Caco-2 (cell line): ENCODE measurements at regions not wholly inside any gene's neighbourhood (a gene's known extent, or its start where the extent isn't known, plus 50 kb on each side); places are given as distances from the start of the nearest gene placed in this dataset.
"Not testable (repeated sequence)": the region's sequence is repeated elsewhere in the genome, so short reads cannot be mapped to it uniquely, and the experiment has no call there.

ENCODE experiments used
- BruUV-seq: library from RNA; stranded (reverse); fragments of 400-500 nt; replicated peaks from 2 replicates; lab custom pipeline; 2021; lab: Mats Ljungman, UMichigan
- CTCF ChIA-PET: fragments of 300-600 bp; sonication (Branson Sonifier 250); formaldehyde crosslinking; loops from one replicate; lab custom pipeline; 2022; ENCODE audit warnings: antibody characterized with exemption; lab: Charles Lee
- POLR2A ChIA-PET: fragments of 300-600 bp; sonication (Branson Sonifier 250); formaldehyde crosslinking; loops from one replicate; lab custom pipeline; 2022; ENCODE audit warnings: antibody characterized with exemption; lab: Charles Lee
- DNase-seq, 2 experiments: peaks; one replicate each; pipeline versions ENCODE4 v3.0.0 to v3.0.0-alpha.2; 2020 to 2022
- H3K27me3 ChIP-seq: replicated peaks from 2 replicates; pipeline ENCODE4 v1.6.0; 2011; ENCODE audit warnings: low read length; ENCODE audit not compliant: control insufficient read depth, insufficient read depth
- H3K36me3 ChIP-seq: 2 replicates; pipeline ENCODE4 v1.5.1; 2011; ENCODE audit warnings: low read length; ENCODE audit not compliant: control insufficient read depth, insufficient read depth
- H3K4me1 ChIP-seq: fragments of 250-450 bp; sonication (Bioruptor Pico); 2 replicates; pipeline ENCODE4 v1.5.1; 2020; ENCODE audit warnings: mild to moderate bottlenecking
- H3K4me3 ChIP-seq: 2 replicates; pipeline ENCODE4 v1.5.1; 2011; ENCODE audit warnings: low read depth, mild to moderate bottlenecking, control low read depth, low read length
- H3K9me3 ChIP-seq: fragments of 250-450 bp; sonication (Bioruptor Pico); 2 replicates; pipeline ENCODE4 v1.5.1; 2020; ENCODE audit warnings: mild to moderate bottlenecking, moderate library complexity
- H3K27ac Mint-ChIP-seq: one replicate; pipeline ENCODE4 v1.8.0; 2022; ENCODE audit warnings: mixed read lengths; ENCODE audit not compliant: unreplicated experiment
- H3K27me3 Mint-ChIP-seq: one replicate; pipeline ENCODE4 v1.8.0; 2022; ENCODE audit warnings: mixed read lengths; ENCODE audit not compliant: insufficient read depth, unreplicated experiment
- H3K36me3 Mint-ChIP-seq: one replicate; pipeline ENCODE4 v1.8.0; 2022; ENCODE audit warnings: mild to moderate bottlenecking, mixed read lengths; ENCODE audit not compliant: insufficient read depth, unreplicated experiment
- H3K4me1 Mint-ChIP-seq: one replicate; pipeline ENCODE4 v1.8.0; 2022; ENCODE audit warnings: low read depth, mixed read lengths; ENCODE audit not compliant: unreplicated experiment
- H3K4me3 Mint-ChIP-seq: one replicate; pipeline ENCODE4 v1.8.0; 2022; ENCODE audit warnings: mild to moderate bottlenecking, moderate library complexity, mixed read lengths; ENCODE audit not compliant: unreplicated experiment
- H3K9me3 Mint-ChIP-seq: one replicate; pipeline ENCODE4 v1.8.0; 2022; ENCODE audit warnings: mixed read lengths; ENCODE audit not compliant: unreplicated experiment
- intact Hi-C: fragments of 100-400 bp; cut with micrococcal nuclease; formaldehyde crosslinking; loops from one replicate; pipeline ENCODE4 v1.10.0; 2022; ENCODE audit not compliant: unreplicated experiment
- TF ChIP-seq, protein P1 (sequence below), 2 experiments: fragments of 200-600 bp in 1 of 2; IDR thresholded peaks; 1 replicate in 1 of 2; 2 replicates in 1 of 2; pipeline versions ENCODE4 v1.5.1 to v1.8.0; 2011 to 2022; ENCODE audit warnings: antibody characterized with exemption in 1 of 2, control low read depth in 1 of 2, inconsistent platforms in 1 of 2, low read depth in 1 of 2, low read length in 1 of 2, mild to moderate bottlenecking in 1 of 2, moderate library complexity in 1 of 2; ENCODE audit not compliant: insufficient read depth in 1 of 2, severe bottlenecking in 1 of 2, unreplicated experiment in 1 of 2

GRCh38 chr2:144770616-144771230 is 250.8 kb upstream of the ZEB2 start:
- ChIA-PET CTCF (no interaction called here), POLR2A (no interaction called here)
- Histone ChIP-seq H3K4me1 (no peaks in the 10 kb centered on the region), H3K9me3 (no peaks in the 10 kb centered on the region), H3K27me3 (no peaks in the 10 kb centered on the region; the same call in 1 of the 2 replicates), H3K4me3 (no peak overlapping the region), H3K36me3 (no peaks in the 10 kb centered on the region)
- no peaks in the 10 kb centered on the region for H3K27me3 Mint-ChIP-seq
- TF ChIP-seq, protein P1, sequence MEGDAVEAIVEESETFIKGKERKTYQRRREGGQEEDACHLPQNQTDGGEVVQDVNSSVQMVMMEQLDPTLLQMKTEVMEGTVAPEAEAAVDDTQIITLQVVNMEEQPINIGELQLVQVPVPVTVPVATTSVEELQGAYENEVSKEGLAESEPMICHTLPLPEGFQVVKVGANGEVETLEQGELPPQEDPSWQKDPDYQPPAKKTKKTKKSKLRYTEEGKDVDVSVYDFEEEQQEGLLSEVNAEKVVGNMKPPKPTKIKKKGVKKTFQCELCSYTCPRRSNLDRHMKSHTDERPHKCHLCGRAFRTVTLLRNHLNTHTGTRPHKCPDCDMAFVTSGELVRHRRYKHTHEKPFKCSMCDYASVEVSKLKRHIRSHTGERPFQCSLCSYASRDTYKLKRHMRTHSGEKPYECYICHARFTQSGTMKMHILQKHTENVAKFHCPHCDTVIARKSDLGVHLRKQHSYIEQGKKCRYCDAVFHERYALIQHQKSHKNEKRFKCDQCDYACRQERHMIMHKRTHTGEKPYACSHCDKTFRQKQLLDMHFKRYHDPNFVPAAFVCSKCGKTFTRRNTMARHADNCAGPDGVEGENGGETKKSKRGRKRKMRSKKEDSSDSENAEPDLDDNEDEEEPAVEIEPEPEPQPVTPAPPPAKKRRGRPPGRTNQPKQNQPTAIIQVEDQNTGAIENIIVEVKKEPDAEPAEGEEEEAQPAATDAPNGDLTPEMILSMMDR (IDR thresholded peaks at IDR 0.05; ENCODE audit: insufficient read depth in 1 of 2, low read depth in 1 of 2, low read length in 1 of 2, severe bottlenecking in 1 of 2, unreplicated experiment in 1 of 2), result no peak
- H3K4me1 Mint-ChIP-seq, result no peaks in the 10 kb centered on the region
- intact Hi-C loops, result no loop called here
- DNase-seq, result no peak
- H3K36me3 Mint-ChIP-seq, result no peaks in the 10 kb centered on the region
- no TSS peak for BruUV-seq
- H3K9me3 Mint-ChIP-seq, result no peaks in the 10 kb centered on the region
- H3K4me3 Mint-ChIP-seq, result no peak overlapping the region
- no peak overlapping the region for H3K27ac Mint-ChIP-seq

- peaks cover 14% of the 10 kb centered on the region for H3K9me3 Mint-ChIP-seq
- DNase-seq, H3K4me1 Mint-ChIP-seq, H3K4me3 ChIP-seq, H3K4me1 ChIP-seq, BruUV-seq, H3K36me3 Mint-ChIP-seq, H3K27me3 Mint-ChIP-seq, intact Hi-C loops, POLR2A ChIA-PET, H3K36me3 ChIP-seq, H3K27me3 ChIP-seq, H3K4me3 Mint-ChIP-seq, H3K9me3 ChIP-seq, H3K27ac Mint-ChIP-seq, CTCF ChIA-PET: not testable (repeated sequence)
Observed at GRCh38 chr2:144760939-144761338, 241.0 kb upstream of the ZEB2 start.

DNA sequence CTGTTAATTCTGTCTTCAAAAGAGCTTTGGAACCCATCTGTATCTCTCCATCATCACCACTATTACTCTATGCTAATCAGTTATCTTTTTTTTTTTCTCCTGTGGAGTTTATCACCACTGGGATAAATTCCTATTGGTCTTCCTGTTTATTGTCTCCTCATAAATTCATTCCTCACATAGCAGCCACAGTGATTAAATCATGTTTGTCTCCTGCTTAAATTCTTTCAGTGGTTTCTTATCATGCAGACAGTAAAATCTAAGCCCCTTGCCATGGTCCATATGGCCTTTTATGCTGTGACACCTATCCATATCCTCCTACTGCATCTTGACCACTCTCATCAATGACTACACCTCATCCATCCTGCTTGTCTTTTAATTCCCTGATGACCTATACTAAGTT is 239.8 kb upstream of the ZEB2 start:
- no peaks in the 10 kb centered on the region for H3K36me3 Mint-ChIP-seq
- peaks cover 14% of the 10 kb centered on the region for H3K9me3 Mint-ChIP-seq
- no peaks in the 10 kb centered on the region for H3K36me3 ChIP-seq
- ChIA-PET POLR2A (no interaction called here), CTCF (no interaction called here)
- no peak overlapping the region for H3K4me3 Mint-ChIP-seq
- DNase-seq, result no peak
- no peaks in the 10 kb centered on the region for H3K4me1 ChIP-seq
- no peak overlapping the region for H3K27ac Mint-ChIP-seq
- TF ChIP-seq, protein P1 (IDR thresholded peaks at IDR 0.05; ENCODE audit: insufficient read depth in 1 of 2, low read depth in 1 of 2, low read length in 1 of 2, severe bottlenecking in 1 of 2, unreplicated experiment in 1 of 2), result no peak
- H3K27me3 ChIP-seq, result no peaks in the 10 kb centered on the region
- intact Hi-C loops, result no loop called here
- H3K4me1 Mint-ChIP-seq, result no peaks in the 10 kb centered on the region
- H3K27me3 Mint-ChIP-seq, result no peaks in the 10 kb centered on the region
- no TSS peak for BruUV-seq
- H3K9me3 ChIP-seq, result no peaks in the 10 kb centered on the region
- H3K4me3 ChIP-seq, result no peak overlapping the region

- H3K36me3 Mint-ChIP-seq, DNase-seq, POLR2A ChIA-PET, H3K9me3 ChIP-seq, CTCF ChIA-PET, H3K36me3 ChIP-seq, intact Hi-C loops, H3K27me3 Mint-ChIP-seq, H3K27ac Mint-ChIP-seq, BruUV-seq, H3K4me3 Mint-ChIP-seq, H3K4me3 ChIP-seq, H3K4me1 ChIP-seq, H3K4me1 Mint-ChIP-seq, H3K27me3 ChIP-seq: not testable (repeated sequence)
- H3K9me3 Mint-ChIP-seq, result peaks cover 14% of the 10 kb centered on the region
Observed at GRCh38 chr2:144758196-144758595, 238.3 kb upstream of the ZEB2 start.
